ENCODE measurements at regions not wholly inside any gene's neighbourhood (a gene's known extent, or its start where the extent isn't known, plus 50 kb on each side); places are given as distances from the start of the nearest gene placed in this dataset.

DNA sequence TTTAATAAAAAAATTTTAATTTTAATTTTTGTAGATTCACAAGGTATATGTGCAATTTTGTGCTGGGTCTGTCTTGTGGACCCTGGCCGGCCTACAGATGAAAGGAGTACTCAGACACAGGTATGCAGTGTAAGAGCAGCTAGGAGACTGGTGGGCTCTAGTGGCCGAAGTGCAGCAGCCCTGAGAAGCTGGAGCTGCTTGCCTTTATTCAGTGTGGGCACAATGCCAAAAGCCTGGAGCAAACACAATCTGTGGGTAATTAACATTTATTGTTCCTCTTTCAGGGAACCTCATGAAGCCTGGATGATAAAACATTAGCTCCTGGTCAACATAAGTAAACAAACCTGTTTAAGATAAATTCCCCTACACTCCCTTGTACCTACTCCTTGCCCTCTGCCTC lies 135.7 kb upstream of the SEL1L start:
- Histone ChIP-seq H2AFZ (ENCODE audit: low read depth, low read length) (no peak overlapping the region), H3K27me3 (ENCODE audit: insufficient read depth, low read depth, low read length) (no peaks in the 10 kb centered on the region), H3K9me3 (ENCODE audit: low read length) (no peaks in the 10 kb centered on the region), H3F3A (ENCODE audit: insufficient read depth, low read length, poor library complexity, severe bottlenecking) (no peaks in the 10 kb centered on the region), H3K36me3 (ENCODE audit: insufficient read depth, low read length) (no peaks in the 10 kb centered on the region), H3K79me2 (replicated peaks; ENCODE audit: insufficient read depth, low read length) (no peaks in the 10 kb centered on the region), H3K27ac (ENCODE audit: low read length) (no peak overlapping the region), H3K9me2 (ENCODE audit: insufficient read depth, low read length) (no peaks in the 10 kb centered on the region), H4K20me1 (ENCODE audit: insufficient read depth) (no peaks in the 10 kb centered on the region), H3K9ac (ENCODE audit: low read length) (no peak overlapping the region), H3K4me3 (ENCODE audit: low read length) (no peak overlapping the region), H3K4me2 (ENCODE audit: low read length) (no peak overlapping the region)
- TF ChIP-seq EZH2 (IDR thresholded peaks at IDR 0.05; ENCODE audit: borderline replicate concordance, insufficient read depth, low read length, poor library complexity, severe bottlenecking) (no peak), EP300 (conservative IDR thresholded peaks at IDR 0.05; ENCODE audit: poor library complexity, severe bottlenecking) (no peak), SMC3 (conservative IDR thresholded peaks at IDR 0.05; ENCODE audit: poor library complexity) (no peak), RAD21 (conservative IDR thresholded peaks at IDR 0.05) (no peak), TAF1 (IDR thresholded peaks at IDR 0.05; ENCODE audit: low read depth) (no peak), POLR2AphosphoS5 (IDR thresholded peaks at IDR 0.05) (no peak), MXI1 (conservative IDR thresholded peaks at IDR 0.05; ENCODE audit: poor library complexity, severe bottlenecking) (no peak)
- TF ChIP-seq, protein P1, sequence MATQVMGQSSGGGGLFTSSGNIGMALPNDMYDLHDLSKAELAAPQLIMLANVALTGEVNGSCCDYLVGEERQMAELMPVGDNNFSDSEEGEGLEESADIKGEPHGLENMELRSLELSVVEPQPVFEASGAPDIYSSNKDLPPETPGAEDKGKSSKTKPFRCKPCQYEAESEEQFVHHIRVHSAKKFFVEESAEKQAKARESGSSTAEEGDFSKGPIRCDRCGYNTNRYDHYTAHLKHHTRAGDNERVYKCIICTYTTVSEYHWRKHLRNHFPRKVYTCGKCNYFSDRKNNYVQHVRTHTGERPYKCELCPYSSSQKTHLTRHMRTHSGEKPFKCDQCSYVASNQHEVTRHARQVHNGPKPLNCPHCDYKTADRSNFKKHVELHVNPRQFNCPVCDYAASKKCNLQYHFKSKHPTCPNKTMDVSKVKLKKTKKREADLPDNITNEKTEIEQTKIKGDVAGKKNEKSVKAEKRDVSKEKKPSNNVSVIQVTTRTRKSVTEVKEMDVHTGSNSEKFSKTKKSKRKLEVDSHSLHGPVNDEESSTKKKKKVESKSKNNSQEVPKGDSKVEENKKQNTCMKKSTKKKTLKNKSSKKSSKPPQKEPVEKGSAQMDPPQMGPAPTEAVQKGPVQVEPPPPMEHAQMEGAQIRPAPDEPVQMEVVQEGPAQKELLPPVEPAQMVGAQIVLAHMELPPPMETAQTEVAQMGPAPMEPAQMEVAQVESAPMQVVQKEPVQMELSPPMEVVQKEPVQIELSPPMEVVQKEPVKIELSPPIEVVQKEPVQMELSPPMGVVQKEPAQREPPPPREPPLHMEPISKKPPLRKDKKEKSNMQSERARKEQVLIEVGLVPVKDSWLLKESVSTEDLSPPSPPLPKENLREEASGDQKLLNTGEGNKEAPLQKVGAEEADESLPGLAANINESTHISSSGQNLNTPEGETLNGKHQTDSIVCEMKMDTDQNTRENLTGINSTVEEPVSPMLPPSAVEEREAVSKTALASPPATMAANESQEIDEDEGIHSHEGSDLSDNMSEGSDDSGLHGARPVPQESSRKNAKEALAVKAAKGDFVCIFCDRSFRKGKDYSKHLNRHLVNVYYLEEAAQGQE (IDR thresholded peaks at IDR 0.05; ENCODE audit: borderline replicate concordance): no peak
- TF ChIP-seq, protein P2, sequence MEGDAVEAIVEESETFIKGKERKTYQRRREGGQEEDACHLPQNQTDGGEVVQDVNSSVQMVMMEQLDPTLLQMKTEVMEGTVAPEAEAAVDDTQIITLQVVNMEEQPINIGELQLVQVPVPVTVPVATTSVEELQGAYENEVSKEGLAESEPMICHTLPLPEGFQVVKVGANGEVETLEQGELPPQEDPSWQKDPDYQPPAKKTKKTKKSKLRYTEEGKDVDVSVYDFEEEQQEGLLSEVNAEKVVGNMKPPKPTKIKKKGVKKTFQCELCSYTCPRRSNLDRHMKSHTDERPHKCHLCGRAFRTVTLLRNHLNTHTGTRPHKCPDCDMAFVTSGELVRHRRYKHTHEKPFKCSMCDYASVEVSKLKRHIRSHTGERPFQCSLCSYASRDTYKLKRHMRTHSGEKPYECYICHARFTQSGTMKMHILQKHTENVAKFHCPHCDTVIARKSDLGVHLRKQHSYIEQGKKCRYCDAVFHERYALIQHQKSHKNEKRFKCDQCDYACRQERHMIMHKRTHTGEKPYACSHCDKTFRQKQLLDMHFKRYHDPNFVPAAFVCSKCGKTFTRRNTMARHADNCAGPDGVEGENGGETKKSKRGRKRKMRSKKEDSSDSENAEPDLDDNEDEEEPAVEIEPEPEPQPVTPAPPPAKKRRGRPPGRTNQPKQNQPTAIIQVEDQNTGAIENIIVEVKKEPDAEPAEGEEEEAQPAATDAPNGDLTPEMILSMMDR (IDR thresholded peaks at IDR 0.05; ENCODE audit: poor library complexity, severe bottlenecking): no peak

DNA sequence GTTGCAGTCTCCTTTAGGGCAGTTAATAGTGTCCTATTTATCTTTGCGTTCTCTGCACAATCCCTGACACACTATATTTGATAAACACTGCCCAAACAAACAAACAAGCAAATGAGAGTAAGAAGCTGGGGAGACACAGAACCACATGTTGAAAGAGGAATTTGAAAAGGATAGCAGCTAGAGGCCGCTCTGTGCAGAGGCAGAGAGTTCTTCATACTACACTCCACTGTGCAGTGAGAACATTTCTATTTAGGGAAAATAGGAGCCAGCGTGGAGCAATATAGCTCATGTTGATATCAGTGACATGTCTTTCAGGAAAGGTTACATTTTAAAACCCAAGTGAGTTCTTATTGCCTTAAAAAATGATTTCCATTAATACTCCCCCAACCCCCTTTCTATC lies 140.3 kb upstream of the SEL1L start:
- H2AFZ ChIP-seq (ENCODE audit: low read depth, low read length): no peak overlapping the region
- peak overlapping the region; percentile 41 for H3K27ac ChIP-seq (ENCODE audit: low read length)
- no peak overlapping the region for H3K9ac ChIP-seq (ENCODE audit: low read length)
- H3K4me2 ChIP-seq (ENCODE audit: low read length): no peak overlapping the region
- H3K27me3 ChIP-seq (ENCODE audit: insufficient read depth, low read depth, low read length): no peaks in the 10 kb centered on the region
- H3K9me3 ChIP-seq (ENCODE audit: low read length): no peaks in the 10 kb centered on the region
- no peaks in the 10 kb centered on the region for H3K9me2 ChIP-seq (ENCODE audit: insufficient read depth, low read length)
- H3K79me2 ChIP-seq (replicated peaks; ENCODE audit: insufficient read depth, low read length): no peaks in the 10 kb centered on the region
- no peaks in the 10 kb centered on the region for H3F3A ChIP-seq (ENCODE audit: insufficient read depth, low read length, poor library complexity, severe bottlenecking)
- H3K4me3 ChIP-seq (ENCODE audit: low read length): no peak overlapping the region
- TF ChIP-seq POLR2AphosphoS5 (IDR thresholded peaks at IDR 0.05): no peak
- TF ChIP-seq, protein P2 (IDR thresholded peaks at IDR 0.05; ENCODE audit: poor library complexity, severe bottlenecking): peak; percentile 38
- no peaks in the 10 kb centered on the region for H4K20me1 ChIP-seq (ENCODE audit: insufficient read depth)
- H3K36me3 ChIP-seq (ENCODE audit: insufficient read depth, low read length): no peaks in the 10 kb centered on the region
